ENCODE measurements at regions not wholly inside any gene's neighbourhood (a gene's known extent, or its start where the extent isn't known, plus 50 kb on each side); places are given as distances from the start of the nearest gene placed in this dataset.

- Histone ChIP-seq H3K79me2 (ENCODE audit: control insufficient read depth, insufficient read depth, low read length) (no peaks in the 10 kb centered on the region), H3K27ac (ENCODE audit: insufficient read depth, low read depth, low read length) (no peak overlapping the region), H3K36me3 (ENCODE audit: control insufficient read depth in 2 of 2, extremely low read depth in 1 of 2, insufficient read depth in 2 of 2, low read length in 2 of 2) (no peaks in the 10 kb centered on the region), H2AFZ (ENCODE audit: low read depth, low read length) (no peak overlapping the region), H3K4me2 (ENCODE audit: insufficient read depth, low read length) (no peak overlapping the region), H3K9ac (replicated peaks; ENCODE audit: extremely low read depth, insufficient read depth, low read length) (no peak overlapping the region), H3K9me1 (replicated peaks; ENCODE audit: control insufficient read depth, extremely low read depth, insufficient read depth, low read length) (no peaks in the 10 kb centered on the region), H3K4me1 (ENCODE audit: control insufficient read depth, extremely low read depth, insufficient read depth, low read length) (peaks cover 11% of the 10 kb centered on the region), H3K4me3 (replicated peaks in 1 of 3; ENCODE audit: insufficient read depth in 1 of 3, low read depth in 1 of 3, low read length in 3 of 3) (no peak overlapping the region), H4K20me1 (replicated peaks; ENCODE audit: control insufficient read depth, extremely low read depth, insufficient read depth, low read length) (no peaks in the 10 kb centered on the region), H3K27me3 (ENCODE audit: control insufficient read depth in 2 of 2, insufficient read depth in 2 of 2, low read length in 2 of 2) (no peaks in the 10 kb centered on the region), H3K9me3 (replicated peaks; ENCODE audit: control insufficient read depth, insufficient read depth, low read length) (no peaks in the 10 kb centered on the region)
- TF ChIP-seq, protein P1, sequence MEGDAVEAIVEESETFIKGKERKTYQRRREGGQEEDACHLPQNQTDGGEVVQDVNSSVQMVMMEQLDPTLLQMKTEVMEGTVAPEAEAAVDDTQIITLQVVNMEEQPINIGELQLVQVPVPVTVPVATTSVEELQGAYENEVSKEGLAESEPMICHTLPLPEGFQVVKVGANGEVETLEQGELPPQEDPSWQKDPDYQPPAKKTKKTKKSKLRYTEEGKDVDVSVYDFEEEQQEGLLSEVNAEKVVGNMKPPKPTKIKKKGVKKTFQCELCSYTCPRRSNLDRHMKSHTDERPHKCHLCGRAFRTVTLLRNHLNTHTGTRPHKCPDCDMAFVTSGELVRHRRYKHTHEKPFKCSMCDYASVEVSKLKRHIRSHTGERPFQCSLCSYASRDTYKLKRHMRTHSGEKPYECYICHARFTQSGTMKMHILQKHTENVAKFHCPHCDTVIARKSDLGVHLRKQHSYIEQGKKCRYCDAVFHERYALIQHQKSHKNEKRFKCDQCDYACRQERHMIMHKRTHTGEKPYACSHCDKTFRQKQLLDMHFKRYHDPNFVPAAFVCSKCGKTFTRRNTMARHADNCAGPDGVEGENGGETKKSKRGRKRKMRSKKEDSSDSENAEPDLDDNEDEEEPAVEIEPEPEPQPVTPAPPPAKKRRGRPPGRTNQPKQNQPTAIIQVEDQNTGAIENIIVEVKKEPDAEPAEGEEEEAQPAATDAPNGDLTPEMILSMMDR (IDR thresholded peaks at IDR 0.05; ENCODE audit: extremely low read depth in 1 of 2, insufficient read depth in 1 of 2, low read depth in 1 of 2, low read length in 2 of 2): no peak
- no peak for TF ChIP-seq GATA2 (IDR thresholded peaks at IDR 0.05; ENCODE audit: insufficient read depth, insufficient read length, low read depth, low read length)
- no peak for TF ChIP-seq POLR2A (IDR thresholded peaks at IDR 0.05; ENCODE audit: low read depth, low read length)
- no peak for TF ChIP-seq POLR2AphosphoS5 (IDR thresholded peaks at IDR 0.05; ENCODE audit: insufficient read depth, low read depth, low read length)
- no peak for TF ChIP-seq JUN (IDR thresholded peaks at IDR 0.05; ENCODE audit: borderline replicate concordance, insufficient read depth, insufficient read length, low read depth)
- no peak for TF ChIP-seq FOS (IDR thresholded peaks at IDR 0.05; ENCODE audit: borderline replicate concordance, insufficient read depth, low read length)
- TF ChIP-seq, protein P2, sequence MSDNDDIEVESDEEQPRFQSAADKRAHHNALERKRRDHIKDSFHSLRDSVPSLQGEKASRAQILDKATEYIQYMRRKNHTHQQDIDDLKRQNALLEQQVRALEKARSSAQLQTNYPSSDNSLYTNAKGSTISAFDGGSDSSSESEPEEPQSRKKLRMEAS (IDR thresholded peaks at IDR 0.05; ENCODE audit: insufficient read depth, insufficient read length): no peak
- no peak for TF ChIP-seq MYC (IDR thresholded peaks at IDR 0.05; ENCODE audit: low read depth, low read length)
- TF ChIP-seq EZH2 (IDR thresholded peaks at IDR 0.05; ENCODE audit: borderline replicate concordance, low read depth, low read length, severe bottlenecking): no peak
- CTCF ChIA-PET: interaction anchor here (0.9 kb wide), 1 partner anchor 37 kb away, joined by 3 read pairs; no protein-coding TSS in a partner anchor
- no peak for DNase-seq (ENCODE audit: low read depth, low spot score)
- no TSS peak for BruUV-seq (replicated peaks)
- intact Hi-C loops (cut with micrococcal nuclease): no loop called here
- POLR2A ChIA-PET: no interaction called here
- dilution Hi-C loops (cut with MboI; ENCODE audit: extremely low pct_ligation_motif_present, low sequenced_read_pairs): no loop called here
- FAIRE-seq: no peak
Measured at GRCh38 chr4:138565576-138565975, 323.4 kb upstream of the SLC7A11 start.
